ENCODE measurements at regions not wholly inside any gene's neighbourhood (a gene's known extent, or its start where the extent isn't known, plus 50 kb on each side); places are given as distances from the start of the nearest gene placed in this dataset.

GRCh38 chr6:103721923-103722322, 1137.8 kb downstream of the HACE1 start:
- TF ChIP-seq CTCF (conservative IDR thresholded peaks at IDR 0.05; ENCODE audit: low read depth, low read length), result no peak
- TF ChIP-seq EZH2 (IDR thresholded peaks at IDR 0.05; ENCODE audit: low read length, unreplicated experiment), result no peak

Measured in PC-3 (cell line).